DND-41 (cell line): ENCODE measurements at regions not wholly inside any gene's neighbourhood (a gene's known extent, or its start where the extent isn't known, plus 50 kb on each side); places are given as distances from the start of the nearest gene placed in this dataset.

Experiments
- ATAC-seq: fragments of 200-7000 bp; cut with Tn5 transposase; 3 replicates; pipeline ENCODE4 v1.9.1; 2021; ENCODE audit warnings: low read depth; ENCODE audit not compliant: insufficient read depth
- DNase-seq: peaks from one replicate; pipeline ENCODE4 v3.0.0-alpha.2; 2020
- H2AFZ ChIP-seq: 2 replicates; pipeline ENCODE4 v1.6.0; 2012; ENCODE audit warnings: low read depth, low read length
- H3K27ac ChIP-seq: 2 replicates; pipeline ENCODE4 v1.5.1; 2012; ENCODE audit warnings: low read length, inconsistent platforms
- H3K27me3 ChIP-seq: fragments of 200-600 bp; sonication (generic); 2 replicates; pipeline ENCODE4 v1.6.0; 2012; ENCODE audit warnings: low read length, mild to moderate bottlenecking, inconsistent platforms; ENCODE audit not compliant: insufficient read depth, poor library complexity
- H3K36me3 ChIP-seq: 2 replicates; pipeline ENCODE4 v1.5.1; 2012; ENCODE audit warnings: low read length, inconsistent platforms; ENCODE audit not compliant: insufficient read depth
- H3K4me1 ChIP-seq: 2 replicates; pipeline ENCODE4 v1.5.1; 2012; ENCODE audit warnings: mild to moderate bottlenecking, low read length; ENCODE audit not compliant: insufficient read depth
- H3K4me2 ChIP-seq: 2 replicates; pipeline ENCODE4 v1.6.0; 2012; ENCODE audit warnings: mild to moderate bottlenecking, moderate library complexity, low read length, inconsistent platforms; ENCODE audit not compliant: insufficient read depth
- H3K4me3 ChIP-seq, 2 experiments: fragments of 200-600 bp in 1 of 2; shearing (Covaris generic) in 1 of 2; 2 replicates each; pipeline ENCODE4 v1.5.1; 2012 to 2016; ENCODE audit warnings: inconsistent platforms in 2 of 2, low read length in 2 of 2, mild to moderate bottlenecking in 2 of 2, low read depth in 1 of 2, moderate library complexity in 1 of 2
- H3K79me2 ChIP-seq: 2 replicates; pipeline ENCODE4 v1.6.0; 2012; ENCODE audit warnings: low read length, inconsistent platforms; ENCODE audit not compliant: insufficient read depth
- H3K9ac ChIP-seq: 2 replicates; pipeline ENCODE4 v1.6.0; 2012; ENCODE audit warnings: low read depth, mild to moderate bottlenecking, inconsistent platforms, low read length, moderate library complexity
- H3K9me3 ChIP-seq: 2 replicates; pipeline ENCODE4 v1.5.1; 2012; ENCODE audit warnings: low read length, moderate library complexity, mild to moderate bottlenecking, inconsistent platforms; ENCODE audit not compliant: insufficient read depth, severe bottlenecking
- H4K20me1 ChIP-seq: 2 replicates; pipeline ENCODE4 v1.6.0; 2012; ENCODE audit warnings: low read length; ENCODE audit not compliant: insufficient read depth
- CTCF ChIP-seq: IDR thresholded peaks from 2 replicates; pipeline ENCODE4 v1.5.1; 2012; ENCODE audit warnings: borderline replicate concordance, low read length, moderate library complexity, mild to moderate bottlenecking; ENCODE audit not compliant: poor library complexity, severe bottlenecking; ENCODE audit errors: extremely low read depth
- EZH2 ChIP-seq: IDR thresholded peaks from 3 replicates; pipeline ENCODE4 v1.6.1; 2012; ENCODE audit warnings: borderline replicate concordance, low read depth, mild to moderate bottlenecking, moderate library complexity, low read length, inconsistent platforms; ENCODE audit not compliant: severe bottlenecking

- H3K4me1 ChIP-seq: no peaks in the 10 kb centered on the region
- H3K4me3 ChIP-seq: no peak overlapping the region
- no peak for ATAC-seq
- no peaks in the 10 kb centered on the region for H3K79me2 ChIP-seq
- no peak for TF ChIP-seq CTCF
- TF ChIP-seq EZH2: no peak
- no peak overlapping the region for H3K9ac ChIP-seq
- no peak overlapping the region for H2AFZ ChIP-seq
- no peak overlapping the region for H3K4me2 ChIP-seq
- no peak for DNase-seq
- H3K27ac ChIP-seq: no peak overlapping the region
- no peaks in the 10 kb centered on the region for H3K27me3 ChIP-seq
- no peaks in the 10 kb centered on the region for H3K36me3 ChIP-seq
- H3K9me3 ChIP-seq: no peaks in the 10 kb centered on the region
- H4K20me1 ChIP-seq: no peaks in the 10 kb centered on the region
Measured at GRCh38 chr6:48553467-48554189, 442.6 kb upstream of the PTCHD4 start.

GRCh38 chr6:48552905-48553304, 441.9 kb upstream of the PTCHD4 start:
- H3K9me3 ChIP-seq: no peaks in the 10 kb centered on the region
- H2AFZ ChIP-seq: no peak overlapping the region
- H3K9ac ChIP-seq: no peak overlapping the region
- no peak for DNase-seq
- H3K79me2 ChIP-seq: no peaks in the 10 kb centered on the region
- no peaks in the 10 kb centered on the region for H4K20me1 ChIP-seq
- H3K4me1 ChIP-seq: no peaks in the 10 kb centered on the region
- TF ChIP-seq CTCF (no peak), EZH2 (no peak)
- no peak overlapping the region for H3K27ac ChIP-seq
- no peaks in the 10 kb centered on the region for H3K36me3 ChIP-seq
- no peak for ATAC-seq
- H3K4me2 ChIP-seq: no peak overlapping the region
- H3K27me3 ChIP-seq: no peaks in the 10 kb centered on the region
- no peak overlapping the region for H3K4me3 ChIP-seq

GRCh38 chr6:48550603-48551002, 439.6 kb upstream of the PTCHD4 start:
- no peak for ATAC-seq
- H3K9ac ChIP-seq: no peak overlapping the region
- no peak overlapping the region for H3K4me2 ChIP-seq
- no peaks in the 10 kb centered on the region for H3K9me3 ChIP-seq
- no peak overlapping the region for H2AFZ ChIP-seq
- H3K79me2 ChIP-seq: no peaks in the 10 kb centered on the region
- H3K27me3 ChIP-seq: no peaks in the 10 kb centered on the region
- no peak for TF ChIP-seq EZH2
- TF ChIP-seq CTCF: no peak
- no peak for DNase-seq
- no peak overlapping the region for H3K27ac ChIP-seq
- no peaks in the 10 kb centered on the region for H3K36me3 ChIP-seq
- H4K20me1 ChIP-seq: no peaks in the 10 kb centered on the region
- no peaks in the 10 kb centered on the region for H3K4me1 ChIP-seq
- no peak overlapping the region for H3K4me3 ChIP-seq

DNA sequence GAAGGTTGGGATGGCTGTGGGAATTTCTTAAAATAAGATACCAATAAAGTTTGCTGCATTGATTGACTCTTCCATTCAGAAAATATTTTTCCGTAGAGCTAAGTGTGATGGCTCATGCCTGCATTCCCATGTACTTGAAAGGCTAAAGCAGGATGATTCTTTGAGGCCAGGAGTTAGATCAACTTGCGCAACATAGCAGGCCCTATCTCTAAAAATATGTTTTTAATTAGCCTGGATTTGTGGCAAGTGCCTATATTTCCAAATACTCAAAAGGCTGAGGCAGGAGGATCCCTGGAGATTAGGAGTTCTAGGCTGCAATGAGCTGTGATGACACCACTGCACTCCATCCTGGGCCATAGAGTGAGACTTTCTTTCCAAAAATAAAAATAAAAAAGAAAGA, 431.2 kb upstream of the PTCHD4 start:
- TF ChIP-seq EZH2: no peak
- no peak for TF ChIP-seq CTCF
- H4K20me1 ChIP-seq: no peaks in the 10 kb centered on the region
- H3K27ac ChIP-seq: no peak overlapping the region
- H3K4me1 ChIP-seq: no peaks in the 10 kb centered on the region
- H3K36me3 ChIP-seq: no peaks in the 10 kb centered on the region
- no peaks in the 10 kb centered on the region for H3K27me3 ChIP-seq
- H3K9ac ChIP-seq: no peak overlapping the region
- ATAC-seq (no peak), DNase-seq (no peak)
- H3K4me2 ChIP-seq: no peak overlapping the region
- no peaks in the 10 kb centered on the region for H3K79me2 ChIP-seq
- H3K9me3 ChIP-seq: no peaks in the 10 kb centered on the region
- no peak overlapping the region for H2AFZ ChIP-seq
- H3K4me3 ChIP-seq: no peak overlapping the region
